ENCODE measurements at regions not wholly inside any gene's neighbourhood (a gene's known extent, or its start where the extent isn't known, plus 50 kb on each side); places are given as distances from the start of the nearest gene placed in this dataset.

GRCh38 chr1:58266242-58266641 lies 280.3 kb downstream of the OMA1 start:
- ATAC-seq = no peak
- no peaks in the 10 kb centered on the region for H3K9me3 ChIP-seq
- H3K27ac ChIP-seq = no peak overlapping the region
- TF ChIP-seq CTCF (IDR thresholded peaks at IDR 0.05 in 4 of 5, conservative IDR thresholded peaks at IDR 0.05 in 1 of 5) = no peak
- no peak for TF ChIP-seq POLR2A (IDR thresholded peaks at IDR 0.05)
- H3K4me3 ChIP-seq = no peak overlapping the region
- H3K27me3 ChIP-seq = no peaks in the 10 kb centered on the region
- no peaks in the 10 kb centered on the region for H3K4me1 ChIP-seq
- intact Hi-C loops (cut with DNase I; ENCODE audit: low total_unique reads) = no loop called here
- in situ Hi-C loops (cut with MboI; ENCODE audit: low sequenced_read_pairs in 4 of 4) = no loop called here
- no peaks in the 10 kb centered on the region for H3K36me3 ChIP-seq
- no peak for DNase-seq

- H3K4me1 ChIP-seq = no peaks in the 10 kb centered on the region
- in situ Hi-C loops (cut with MboI; ENCODE audit: low sequenced_read_pairs in 4 of 4) (no loop called here), intact Hi-C loops (cut with DNase I; ENCODE audit: low total_unique reads) (no loop called here)
- H3K36me3 ChIP-seq = no peaks in the 10 kb centered on the region
- H3K9me3 ChIP-seq = no peaks in the 10 kb centered on the region
- no peak overlapping the region for H3K27ac ChIP-seq
- ATAC-seq (no peak), DNase-seq (no peak)
- H3K27me3 ChIP-seq = no peaks in the 10 kb centered on the region
- no peak overlapping the region for H3K4me3 ChIP-seq
- TF ChIP-seq POLR2A (IDR thresholded peaks at IDR 0.05) (no peak), CTCF (IDR thresholded peaks at IDR 0.05 in 4 of 5, conservative IDR thresholded peaks at IDR 0.05 in 1 of 5) (no peak)
These were observed 282.1 kb downstream of the OMA1 start for GRCh38 chr1:58264462-58264861.

GRCh38 chr1:58262702-58263101 lies 283.8 kb downstream of the OMA1 start:
- ATAC-seq (no peak), DNase-seq (no peak)

GRCh38 chr1:58258082-58258481 lies 288.4 kb downstream of the OMA1 start:
- Histone ChIP-seq H3K36me3 (no peaks in the 10 kb centered on the region), H3K4me3 (no peak overlapping the region), H3K27me3 (no peaks in the 10 kb centered on the region), H3K4me1 (no peaks in the 10 kb centered on the region), H3K27ac (no peak overlapping the region), H3K9me3 (no peaks in the 10 kb centered on the region)
- intact Hi-C loops (cut with DNase I; ENCODE audit: low total_unique reads) (no loop called here), in situ Hi-C loops (cut with MboI; ENCODE audit: low sequenced_read_pairs in 4 of 4) (no loop called here)
- TF ChIP-seq POLR2A (IDR thresholded peaks at IDR 0.05) (no peak), CTCF (IDR thresholded peaks at IDR 0.05 in 4 of 5, conservative IDR thresholded peaks at IDR 0.05 in 1 of 5) (no peak)
- no peak for DNase-seq
- ATAC-seq = no peak

More at GRCh38 chr1:58262702-58263101, 283.8 kb downstream of the OMA1 start:
- Histone ChIP-seq H3K36me3 (no peaks in the 10 kb centered on the region), H3K4me3 (no peak overlapping the region), H3K27ac (no peak overlapping the region), H3K27me3 (no peaks in the 10 kb centered on the region), H3K4me1 (no peaks in the 10 kb centered on the region), H3K9me3 (no peaks in the 10 kb centered on the region)
- TF ChIP-seq POLR2A (IDR thresholded peaks at IDR 0.05) = no peak
- TF ChIP-seq CTCF (IDR thresholded peaks at IDR 0.05 in 4 of 5, conservative IDR thresholded peaks at IDR 0.05 in 1 of 5) = no peak
- in situ Hi-C loops (cut with MboI; ENCODE audit: low sequenced_read_pairs in 4 of 4) (no loop called here), intact Hi-C loops (cut with DNase I; ENCODE audit: low total_unique reads) (no loop called here)

- Histone ChIP-seq H3K27me3 (no peaks in the 10 kb centered on the region), H3K9me3 (no peaks in the 10 kb centered on the region), H3K4me3 (no peak overlapping the region), H3K4me1 (no peaks in the 10 kb centered on the region), H3K27ac (no peak overlapping the region), H3K36me3 (no peaks in the 10 kb centered on the region)
- in situ Hi-C loops (cut with MboI; ENCODE audit: low sequenced_read_pairs in 4 of 4) = no loop called here
- DNase-seq (no peak), ATAC-seq (no peak)
- intact Hi-C loops (cut with DNase I; ENCODE audit: low total_unique reads) = no loop called here
- TF ChIP-seq CTCF (IDR thresholded peaks at IDR 0.05 in 4 of 5, conservative IDR thresholded peaks at IDR 0.05 in 1 of 5) (no peak), POLR2A (IDR thresholded peaks at IDR 0.05) (no peak)
These were observed 289.5 kb downstream of the OMA1 start for GRCh38 chr1:58257003-58257402.
